ENCODE measurements at regions not wholly inside any gene's neighbourhood (a gene's known extent, or its start where the extent isn't known, plus 50 kb on each side); places are given as distances from the start of the nearest gene placed in this dataset.
A peak's percentile ranks its signal among the peaks of the same experiment; 100 is the strongest.

DNA sequence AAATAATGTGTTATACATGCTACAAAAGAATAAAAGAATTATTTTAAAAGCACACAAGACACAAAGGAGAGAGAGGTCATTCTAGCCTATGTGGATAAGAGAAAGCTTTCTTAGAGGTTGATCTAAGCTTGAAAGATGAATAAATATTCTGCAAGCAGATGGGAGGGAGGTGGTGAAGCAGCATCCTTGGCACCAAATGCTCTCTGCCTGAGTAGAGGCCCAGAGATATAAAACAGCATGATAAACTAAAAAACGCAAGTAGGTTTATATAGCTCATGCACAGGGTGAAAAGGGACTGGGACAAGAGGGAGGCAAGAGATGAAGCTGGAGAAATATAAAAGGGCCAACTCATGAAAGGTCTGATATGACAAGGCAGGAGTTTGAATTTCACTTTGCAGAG, 283.2 kb upstream of the POU5F2 start:
- CTCF ChIA-PET = no interaction called here
- no peaks in the 10 kb centered on the region for H3K36me3 ChIP-seq (ENCODE audit: insufficient read depth, low read length)
- H3K27ac ChIP-seq (ENCODE audit: low read depth, low read length) = no peak overlapping the region
- no peaks in the 10 kb centered on the region for H3K27me3 ChIP-seq (ENCODE audit: insufficient read depth, low read length, poor library complexity, severe bottlenecking)
- Mint-ChIP-seq H3K36me3 (peaks cover 38 to 66% (median 62%) of the 10 kb centered on the region in 3 donors), H3K4me1 (peaks cover 2 to 26% (median 8%) of the 10 kb centered on the region in 3 donors), H3K27me3 (no peaks in the 10 kb centered on the region), H3K4me3 (no peak overlapping the region), H3K27ac (peak overlapping the region in 1 of 8 donors; percentile 73), H3K9me3 (peaks cover 0 to 6% (median 3%) of the 10 kb centered on the region in 5 donors)
- DNase-seq = no peak
- no peak overlapping the region for H3K4me3 ChIP-seq (ENCODE audit: low read length)
- POLR2A ChIA-PET = no interaction called here
- H3K4me1 ChIP-seq (ENCODE audit: insufficient read depth, low read length) = no peaks in the 10 kb centered on the region
- peaks cover 5% of the 10 kb centered on the region for H3K9me3 ChIP-seq (ENCODE audit: low read length)

DNA sequence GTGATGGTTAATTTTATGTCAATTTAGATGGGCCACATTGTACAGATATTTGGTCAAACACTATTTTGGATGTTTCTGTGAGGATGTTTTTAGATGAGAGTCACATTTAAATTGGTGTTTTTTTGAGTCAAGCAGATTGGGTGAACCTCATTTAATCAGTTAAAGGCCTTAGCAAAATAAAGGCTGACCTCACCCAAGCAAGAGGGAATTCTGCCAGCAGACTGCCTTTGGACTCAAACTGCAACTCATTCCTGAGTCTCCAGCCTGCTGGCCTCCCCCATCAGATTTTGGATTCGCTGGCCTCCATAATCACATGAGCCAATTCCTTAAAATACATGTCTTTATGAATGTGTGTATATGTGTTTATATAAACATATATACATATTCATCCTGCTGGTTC, 282.7 kb upstream of the POU5F2 start:
- peaks cover 5% of the 10 kb centered on the region for H3K9me3 ChIP-seq (ENCODE audit: low read length)
- Mint-ChIP-seq H3K27ac (no peak overlapping the region), H3K36me3 (peaks cover 37 to 69% (median 63%) of the 10 kb centered on the region in 3 donors), H3K4me1 (peaks cover 2 to 22% (median 5%) of the 10 kb centered on the region in 3 donors), H3K27me3 (no peaks in the 10 kb centered on the region), H3K4me3 (no peak overlapping the region), H3K9me3 (peaks cover 0 to 9% (median 8%) of the 10 kb centered on the region in 5 donors)
- no peaks in the 10 kb centered on the region for H3K4me1 ChIP-seq (ENCODE audit: insufficient read depth, low read length)
- H3K36me3 ChIP-seq (ENCODE audit: insufficient read depth, low read length) = no peaks in the 10 kb centered on the region
- ChIA-PET POLR2A (no interaction called here), CTCF (no interaction called here)
- no peak overlapping the region for H3K4me3 ChIP-seq (ENCODE audit: low read length)
- no peak for DNase-seq
- H3K27me3 ChIP-seq (ENCODE audit: insufficient read depth, low read length, poor library complexity, severe bottlenecking) = no peaks in the 10 kb centered on the region
- H3K27ac ChIP-seq (ENCODE audit: low read depth, low read length) = no peak overlapping the region

DNA sequence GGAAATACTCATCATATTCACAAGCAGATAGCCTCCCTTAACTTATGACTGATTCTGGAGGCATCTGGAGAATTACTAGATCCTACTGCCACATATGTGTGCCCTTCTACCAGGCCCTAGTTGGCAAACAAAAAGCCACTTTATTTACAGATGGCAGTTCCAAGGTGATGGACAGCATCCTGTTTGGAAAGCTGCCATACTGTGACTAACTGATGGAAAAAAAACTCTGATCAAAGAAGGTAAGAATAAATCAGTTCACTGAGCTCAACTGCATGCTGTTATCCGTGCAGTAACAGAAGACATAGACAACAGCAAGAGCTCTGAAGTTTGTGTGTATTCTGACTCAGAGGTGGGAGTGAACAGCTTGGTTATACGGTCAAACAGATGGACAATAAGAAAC, 279.8 kb upstream of the POU5F2 start:
- ChIA-PET CTCF (no interaction called here), POLR2A (no interaction called here)
- H3K27me3 Mint-ChIP-seq = no peaks in the 10 kb centered on the region
- no peak for DNase-seq
- Histone ChIP-seq H3K4me3 (ENCODE audit: low read length) (no peak overlapping the region), H3K36me3 (ENCODE audit: insufficient read depth, low read length) (no peaks in the 10 kb centered on the region), H3K9me3 (ENCODE audit: low read length) (peaks cover 5% of the 10 kb centered on the region), H3K27me3 (ENCODE audit: insufficient read depth, low read length, poor library complexity, severe bottlenecking) (no peaks in the 10 kb centered on the region), H3K4me1 (ENCODE audit: insufficient read depth, low read length) (no peaks in the 10 kb centered on the region), H3K27ac (ENCODE audit: low read depth, low read length) (no peak overlapping the region)
- H3K9me3 Mint-ChIP-seq = peaks cover 0 to 32% (median 19%) of the 10 kb centered on the region in 5 donors
- no peak overlapping the region for H3K4me3 Mint-ChIP-seq
- peaks cover 55 to 86% (median 86%) of the 10 kb centered on the region in 3 donors for H3K36me3 Mint-ChIP-seq
- peaks cover 0 to 12% (median 9%) of the 10 kb centered on the region in 3 donors for H3K4me1 Mint-ChIP-seq
- no peak overlapping the region for H3K27ac Mint-ChIP-seq

DNA sequence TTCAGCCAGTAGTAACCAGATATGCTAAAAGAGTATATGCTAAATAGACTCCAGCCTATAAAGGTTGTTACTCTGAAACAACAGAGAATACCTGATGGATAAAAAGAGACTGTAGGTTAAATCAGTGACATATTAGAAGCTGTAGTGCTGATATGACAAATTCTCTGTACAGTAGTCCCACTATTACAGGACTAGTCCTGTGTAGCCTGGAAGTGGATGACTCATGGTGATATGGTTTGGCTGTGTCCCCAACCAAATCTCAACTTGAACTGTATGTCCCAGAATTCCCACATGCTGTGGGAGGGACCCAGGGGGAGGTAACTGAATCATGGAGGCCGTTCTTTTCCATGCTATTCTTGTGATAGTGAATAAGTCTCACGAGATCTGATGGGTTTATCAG, 276.2 kb upstream of the POU5F2 start:
- CTCF ChIA-PET = interaction anchor here (0.6 kb wide), 1 partner anchor 42 kb away, joined by 4 read pairs; no protein-coding TSS in a partner anchor
- Histone ChIP-seq H3K9me3 (ENCODE audit: low read length) (no peaks in the 10 kb centered on the region), H3K36me3 (ENCODE audit: insufficient read depth, low read length) (no peaks in the 10 kb centered on the region)

DNA sequence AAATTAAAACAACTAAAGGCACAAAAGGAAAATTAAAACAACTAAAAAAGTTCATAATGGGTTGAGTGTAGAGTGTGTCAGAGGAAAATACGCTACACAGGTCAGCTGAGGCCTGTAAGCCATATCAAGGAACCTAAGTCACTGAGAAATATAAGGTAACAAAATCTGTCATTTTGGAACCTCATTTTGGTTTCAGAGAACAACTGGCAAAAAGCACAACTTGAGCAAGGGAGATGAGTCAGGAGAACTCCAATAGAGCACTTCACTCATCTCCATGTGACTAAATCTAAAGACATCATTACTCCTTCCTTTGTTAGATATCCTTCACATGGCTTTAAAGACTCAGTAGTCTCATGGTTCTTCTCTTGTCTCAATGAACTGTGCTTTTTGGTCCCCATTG, 269.4 kb upstream of the POU5F2 start:
- H3K9me3 Mint-ChIP-seq = peaks cover 3 to 25% (median 17%) of the 10 kb centered on the region in 5 donors
- Histone ChIP-seq H3K36me3 (ENCODE audit: insufficient read depth, low read length) (no peaks in the 10 kb centered on the region), H3K9me3 (ENCODE audit: low read length) (no peaks in the 10 kb centered on the region), H3K27me3 (ENCODE audit: insufficient read depth, low read length, poor library complexity, severe bottlenecking) (no peaks in the 10 kb centered on the region), H3K4me3 (ENCODE audit: low read length) (no peak overlapping the region), H3K4me1 (ENCODE audit: insufficient read depth, low read length) (no peaks in the 10 kb centered on the region), H3K27ac (ENCODE audit: low read depth, low read length) (no peak overlapping the region)
- POLR2A ChIA-PET = no interaction called here
- CTCF ChIA-PET = no interaction called here
- peaks cover 17 to 22% (median 18%) of the 10 kb centered on the region in 3 donors for H3K4me1 Mint-ChIP-seq
- peaks cover 28 to 52% (median 49%) of the 10 kb centered on the region in 3 donors for H3K36me3 Mint-ChIP-seq
- H3K4me3 Mint-ChIP-seq = no peak overlapping the region
- DNase-seq = no peak
- no peaks in the 10 kb centered on the region for H3K27me3 Mint-ChIP-seq
- H3K27ac Mint-ChIP-seq = no peak overlapping the region

More for the DNA sequence above, 276.2 kb upstream of the POU5F2 start:
- no peak overlapping the region for H3K27ac Mint-ChIP-seq
- H3K9me3 Mint-ChIP-seq = peaks cover 6 to 59% (median 40%) of the 10 kb centered on the region in 5 donors
- Histone ChIP-seq H3K4me1 (ENCODE audit: insufficient read depth, low read length) (no peaks in the 10 kb centered on the region), H3K4me3 (ENCODE audit: low read length) (no peak overlapping the region), H3K27me3 (ENCODE audit: insufficient read depth, low read length, poor library complexity, severe bottlenecking) (no peaks in the 10 kb centered on the region), H3K27ac (ENCODE audit: low read depth, low read length) (no peak overlapping the region)
- H3K36me3 Mint-ChIP-seq = peaks cover 60 to 99% (median 92%) of the 10 kb centered on the region in 3 donors
- H3K4me3 Mint-ChIP-seq = no peak overlapping the region
- peaks cover 0 to 8% (median 4%) of the 10 kb centered on the region in 3 donors for H3K4me1 Mint-ChIP-seq
- POLR2A ChIA-PET = no interaction called here
- no peaks in the 10 kb centered on the region for H3K27me3 Mint-ChIP-seq
- DNase-seq = no peak

DNA sequence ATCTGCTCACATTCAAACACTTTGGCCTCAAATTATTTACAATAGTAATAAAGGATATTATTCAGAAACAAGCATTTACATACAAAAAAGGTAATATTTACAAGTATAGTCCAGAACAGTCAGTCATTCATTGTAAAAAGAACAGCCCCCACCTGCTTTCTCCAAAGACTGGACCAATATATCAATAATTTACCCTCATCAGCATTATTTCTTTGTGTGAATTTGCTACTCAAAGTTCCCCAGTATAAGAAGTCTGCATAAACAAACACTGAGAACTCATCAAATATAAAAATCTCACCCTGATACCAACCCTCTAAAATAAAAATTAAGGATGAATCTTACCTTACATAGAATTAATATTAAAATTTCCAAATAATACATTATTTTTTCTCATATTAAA, 267.8 kb upstream of the POU5F2 start:
- H3K36me3 Mint-ChIP-seq = peaks cover 17 to 44% (median 38%) of the 10 kb centered on the region in 3 donors
- H3K4me3 ChIP-seq (ENCODE audit: low read length) = no peak overlapping the region
- H3K9me3 ChIP-seq (ENCODE audit: low read length) = no peaks in the 10 kb centered on the region
- H3K9me3 Mint-ChIP-seq = peaks cover 0 to 10% (median 3%) of the 10 kb centered on the region in 5 donors
- peaks cover 16 to 24% (median 22%) of the 10 kb centered on the region in 3 donors for H3K4me1 Mint-ChIP-seq
- H3K27ac Mint-ChIP-seq = no peak overlapping the region
- no peak overlapping the region for H3K4me3 Mint-ChIP-seq
- H3K4me1 ChIP-seq (ENCODE audit: insufficient read depth, low read length) = no peaks in the 10 kb centered on the region
- POLR2A ChIA-PET = no interaction called here
- DNase-seq = no peak
- H3K36me3 ChIP-seq (ENCODE audit: insufficient read depth, low read length) = no peaks in the 10 kb centered on the region
- H3K27ac ChIP-seq (ENCODE audit: low read depth, low read length) = no peak overlapping the region
- H3K27me3 ChIP-seq (ENCODE audit: insufficient read depth, low read length, poor library complexity, severe bottlenecking) = no peaks in the 10 kb centered on the region
- H3K27me3 Mint-ChIP-seq = no peaks in the 10 kb centered on the region
- CTCF ChIA-PET = no interaction called here

DNA sequence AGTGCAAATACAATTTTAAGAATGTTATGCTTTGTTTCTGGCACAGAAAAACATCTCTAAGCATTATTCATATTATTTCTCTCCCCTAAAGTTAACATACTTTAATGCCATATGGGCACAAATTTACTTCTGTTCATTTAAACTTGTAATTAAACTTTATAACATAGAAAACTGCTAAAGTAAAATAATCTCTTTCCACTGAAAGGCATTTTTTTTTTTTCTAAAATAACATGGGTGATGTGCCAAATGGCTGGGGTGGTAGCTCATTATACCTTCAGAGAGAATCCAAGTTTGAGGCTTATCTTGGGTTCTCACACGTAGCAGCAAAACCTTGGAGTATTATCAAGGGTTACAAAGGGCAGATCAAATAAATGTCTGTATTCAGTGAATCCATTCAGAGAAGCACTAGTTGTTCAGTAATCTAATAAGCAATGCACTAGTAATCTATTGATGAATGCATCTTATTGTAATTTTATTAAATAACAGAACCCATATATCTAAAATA, 257.6 kb upstream of the POU5F2 start:
- H3K4me1 ChIP-seq (ENCODE audit: insufficient read depth, low read length) = no peaks in the 10 kb centered on the region
- Mint-ChIP-seq H3K27ac (no peak overlapping the region), H3K9me3 (peaks cover 6 to 14% (median 8%) of the 10 kb centered on the region in 5 donors), H3K27me3 (no peaks in the 10 kb centered on the region), H3K36me3 (peaks cover 10 to 38% (median 27%) of the 10 kb centered on the region in 3 donors), H3K4me1 (peaks cover 29 to 36% (median 29%) of the 10 kb centered on the region in 3 donors), H3K4me3 (no peak overlapping the region)
- H3K27me3 ChIP-seq (ENCODE audit: insufficient read depth, low read length, poor library complexity, severe bottlenecking) = no peaks in the 10 kb centered on the region
- no peaks in the 10 kb centered on the region for H3K36me3 ChIP-seq (ENCODE audit: insufficient read depth, low read length)
- ChIA-PET CTCF (no interaction called here), POLR2A (no interaction called here)
- H3K27ac ChIP-seq (ENCODE audit: low read depth, low read length) = no peak overlapping the region
- no peak overlapping the region for H3K4me3 ChIP-seq (ENCODE audit: low read length)
- H3K9me3 ChIP-seq (ENCODE audit: low read length) = no peaks in the 10 kb centered on the region
- DNase-seq = no peak

DNA sequence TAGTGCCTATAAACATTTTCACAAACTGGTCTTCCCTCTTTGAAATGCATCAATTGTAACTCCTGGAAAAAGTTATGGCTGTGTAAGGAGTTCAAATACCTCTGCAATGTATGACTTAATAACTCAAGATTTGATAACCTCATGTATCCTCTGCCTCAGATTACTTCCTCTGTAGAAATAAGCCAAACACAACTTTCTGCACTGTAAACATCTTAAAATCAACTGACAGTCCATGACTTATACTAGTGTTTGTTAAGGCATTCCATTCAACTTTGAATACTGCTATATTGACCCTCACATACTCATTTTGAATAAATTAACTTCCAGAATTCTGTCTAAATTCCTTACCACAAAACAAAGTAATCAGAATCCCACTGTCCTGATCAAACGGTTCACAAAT, 256.2 kb upstream of the POU5F2 start:
- no peak overlapping the region for H3K4me3 Mint-ChIP-seq
- H3K4me1 ChIP-seq (ENCODE audit: insufficient read depth, low read length) = no peaks in the 10 kb centered on the region
- CTCF ChIA-PET = no interaction called here
- no peak for DNase-seq
- peaks cover 6 to 14% (median 8%) of the 10 kb centered on the region in 5 donors for H3K9me3 Mint-ChIP-seq
- peak overlapping the region in 1 of 8 donors; percentile 2 for H3K27ac Mint-ChIP-seq
- H3K36me3 Mint-ChIP-seq = peaks cover 10 to 24% (median 23%) of the 10 kb centered on the region in 3 donors
- H3K27me3 ChIP-seq (ENCODE audit: insufficient read depth, low read length, poor library complexity, severe bottlenecking) = no peaks in the 10 kb centered on the region
- no peaks in the 10 kb centered on the region for H3K27me3 Mint-ChIP-seq
- POLR2A ChIA-PET = no interaction called here
- H3K36me3 ChIP-seq (ENCODE audit: insufficient read depth, low read length) = no peaks in the 10 kb centered on the region
- no peak overlapping the region for H3K4me3 ChIP-seq (ENCODE audit: low read length)
- peaks cover 30 to 37% (median 32%) of the 10 kb centered on the region in 3 donors for H3K4me1 Mint-ChIP-seq
- H3K27ac ChIP-seq (ENCODE audit: low read depth, low read length) = no peak overlapping the region
- no peaks in the 10 kb centered on the region for H3K9me3 ChIP-seq (ENCODE audit: low read length)

Data from CD8-positive, alpha-beta memory T cell (primary cell).